Mesendoderm (in vitro differentiated cells): ENCODE measurements at regions not wholly inside any gene's neighbourhood (a gene's known extent, or its start where the extent isn't known, plus 50 kb on each side); places are given as distances from the start of the nearest gene placed in this dataset.

Experiments
- DNase-seq: peaks from one replicate; pipeline ENCODE4 v3.0.0; 2013
- H2AK5ac ChIP-seq: 2 replicates; pipeline ENCODE4 v1.6.1; 2013; ENCODE audit warnings: low read length, inconsistent platforms
- H2BK120ac ChIP-seq: 2 replicates; pipeline ENCODE4 v1.6.1; 2013; ENCODE audit warnings: low read depth, mild to moderate bottlenecking, low read length, moderate library complexity, mixed read lengths
- H2BK15ac ChIP-seq: replicated peaks from 2 replicates; pipeline ENCODE4 v1.6.1; 2013; ENCODE audit warnings: low read depth, mild to moderate bottlenecking, moderate library complexity
- H2BK5ac ChIP-seq: 2 replicates; pipeline ENCODE4 v1.6.1; 2013; ENCODE audit warnings: low read length, inconsistent platforms
- H3K18ac ChIP-seq: 2 replicates; pipeline ENCODE4 v1.6.1; 2013; ENCODE audit warnings: mild to moderate bottlenecking, low read length, mixed read lengths
- H3K23ac ChIP-seq: one replicate; pipeline ENCODE4 v1.6.1; 2013; ENCODE audit warnings: low read length
- H3K27ac ChIP-seq: 2 replicates; pipeline ENCODE4 v1.5.1; 2013; ENCODE audit warnings: low read depth, mild to moderate bottlenecking, inconsistent platforms, low read length, moderate library complexity
- H3K27me3 ChIP-seq: 2 replicates; pipeline ENCODE4 v1.6.1; 2013; ENCODE audit warnings: low read length, control low read depth, mild to moderate bottlenecking, inconsistent platforms; ENCODE audit not compliant: insufficient read depth, poor library complexity
- H3K36me3 ChIP-seq: 2 replicates; pipeline ENCODE4 v1.6.1; 2013; ENCODE audit warnings: low read length, inconsistent platforms; ENCODE audit not compliant: control insufficient read depth, insufficient read depth
- H3K4ac ChIP-seq: one replicate; pipeline ENCODE4 v1.6.1; 2013; ENCODE audit warnings: low read depth, mild to moderate bottlenecking, low read length, moderate library complexity
- H3K4me1 ChIP-seq: 2 replicates; pipeline ENCODE4 v1.6.1; 2013; ENCODE audit warnings: low read depth, low read length, inconsistent platforms; ENCODE audit not compliant: control insufficient read depth
- H3K4me2 ChIP-seq: 2 replicates; pipeline ENCODE4 v1.6.1; 2013; ENCODE audit warnings: low read length
- H3K4me3 ChIP-seq: 2 replicates; pipeline ENCODE4 v1.5.1; 2013; ENCODE audit warnings: mild to moderate bottlenecking, low read length
- H3K56ac ChIP-seq: one replicate; pipeline ENCODE4 v1.6.1; 2013; ENCODE audit warnings: low read length
- H3K79me1 ChIP-seq: 2 replicates; pipeline ENCODE4 v1.6.1; 2013; ENCODE audit warnings: low read length, inconsistent platforms
- H3K79me2 ChIP-seq: 2 replicates; pipeline ENCODE4 v1.6.1; 2013; ENCODE audit warnings: mild to moderate bottlenecking, low read length; ENCODE audit not compliant: control insufficient read depth, insufficient read depth
- H3K9ac ChIP-seq: 2 replicates; pipeline ENCODE4 v1.6.1; 2013; ENCODE audit warnings: low read length, inconsistent platforms
- H4K5ac ChIP-seq: one replicate; pipeline ENCODE4 v1.6.1; 2013; ENCODE audit warnings: low read length
- H4K8ac ChIP-seq: one replicate; pipeline ENCODE4 v1.6.1; 2013; ENCODE audit warnings: low read depth, mild to moderate bottlenecking, control low read depth, low read length, moderate library complexity
- WGBS: extraction: QIAGEN DNeasy Blood & Tissue Kit; methylation state at CpG from one replicate; pipeline ENCODE4 v1.1.7; 2013; ENCODE audit warnings: low lambda C conversion rate, missing lambda C conversion rate; ENCODE audit not compliant: insufficient coverage; ENCODE audit errors: extremely low coverage; 5-methylcytosine and 5-hydroxymethylcytosine counted together

DNA sequence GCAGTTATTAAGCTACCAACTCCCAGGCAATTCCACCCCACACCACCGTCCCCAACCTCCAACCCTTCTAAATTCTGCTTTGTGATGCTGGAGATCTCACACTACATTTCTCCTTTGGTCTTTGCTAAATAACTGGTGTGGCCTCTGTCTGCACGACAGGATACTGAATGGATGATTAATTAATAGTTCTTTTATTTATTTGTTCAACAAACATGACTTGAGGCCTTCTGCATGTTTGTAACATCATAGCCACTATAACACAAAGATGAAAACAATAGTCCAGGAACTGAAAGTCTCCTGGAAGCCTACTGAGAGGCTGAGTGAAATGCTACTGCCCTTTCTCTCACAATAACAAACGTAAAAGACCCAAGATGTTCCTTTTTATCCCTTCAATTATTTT lies 609.5 kb upstream of the UBE2E2 start:
- H4K5ac ChIP-seq: no peak overlapping the region
- no CpG with 5 or more reads among the region's 3 CpGs for WGBS
- no peak for DNase-seq
- no peak overlapping the region for H4K8ac ChIP-seq
- no peaks in the 10 kb centered on the region for H3K79me2 ChIP-seq
- no peak overlapping the region for H2BK15ac ChIP-seq
- no peaks in the 10 kb centered on the region for H3K36me3 ChIP-seq
- no peak overlapping the region for H3K4me3 ChIP-seq
- H2BK5ac ChIP-seq: no peak overlapping the region
- no peak overlapping the region for H3K4ac ChIP-seq
- H3K27ac ChIP-seq: no peak overlapping the region
- no peak overlapping the region for H2AK5ac ChIP-seq
- no peaks in the 10 kb centered on the region for H3K4me1 ChIP-seq
- no peak overlapping the region for H3K56ac ChIP-seq
- no peaks in the 10 kb centered on the region for H3K27me3 ChIP-seq
- H3K18ac ChIP-seq: no peak overlapping the region
- no peak overlapping the region for H3K4me2 ChIP-seq
- H3K23ac ChIP-seq: no peak overlapping the region
- no peak overlapping the region for H2BK120ac ChIP-seq
- H3K9ac ChIP-seq: no peak overlapping the region
- no peaks in the 10 kb centered on the region for H3K79me1 ChIP-seq

DNA sequence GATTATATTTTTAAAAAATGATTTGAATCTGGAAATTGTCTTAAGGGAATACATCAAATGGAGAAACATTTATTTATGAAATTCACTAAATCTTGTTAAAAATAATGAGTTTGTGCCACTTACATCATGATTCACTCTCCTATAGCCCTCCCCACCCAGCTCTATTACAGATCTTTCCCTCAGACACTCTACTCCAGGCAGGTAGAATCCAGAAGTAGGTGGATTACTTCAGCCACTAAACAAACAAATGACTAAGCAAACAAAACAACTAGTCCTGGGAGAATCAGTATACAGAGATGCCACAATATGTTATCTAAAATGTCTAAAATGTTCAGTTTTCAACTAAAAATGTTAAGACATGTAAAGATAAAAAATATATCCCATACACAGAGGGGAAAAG lies 608.1 kb upstream of the UBE2E2 start:
- no peaks in the 10 kb centered on the region for H3K27me3 ChIP-seq
- no peak overlapping the region for H3K4me3 ChIP-seq
- DNase-seq: no peak
- H3K4ac ChIP-seq: no peak overlapping the region
- H4K8ac ChIP-seq: no peak overlapping the region
- no peak overlapping the region for H2BK5ac ChIP-seq
- H2BK120ac ChIP-seq: no peak overlapping the region
- no peak overlapping the region for H3K56ac ChIP-seq
- H3K18ac ChIP-seq: no peak overlapping the region
- H3K4me1 ChIP-seq: no peaks in the 10 kb centered on the region
- H3K23ac ChIP-seq: no peak overlapping the region
- no peak overlapping the region for H4K5ac ChIP-seq
- no peak overlapping the region for H2AK5ac ChIP-seq
- H3K79me2 ChIP-seq: no peaks in the 10 kb centered on the region
- no peak overlapping the region for H3K27ac ChIP-seq
- no peak overlapping the region for H3K4me2 ChIP-seq
- no peak overlapping the region for H3K9ac ChIP-seq
- H2BK15ac ChIP-seq: no peak overlapping the region
- no peaks in the 10 kb centered on the region for H3K79me1 ChIP-seq
- no peaks in the 10 kb centered on the region for H3K36me3 ChIP-seq

DNA sequence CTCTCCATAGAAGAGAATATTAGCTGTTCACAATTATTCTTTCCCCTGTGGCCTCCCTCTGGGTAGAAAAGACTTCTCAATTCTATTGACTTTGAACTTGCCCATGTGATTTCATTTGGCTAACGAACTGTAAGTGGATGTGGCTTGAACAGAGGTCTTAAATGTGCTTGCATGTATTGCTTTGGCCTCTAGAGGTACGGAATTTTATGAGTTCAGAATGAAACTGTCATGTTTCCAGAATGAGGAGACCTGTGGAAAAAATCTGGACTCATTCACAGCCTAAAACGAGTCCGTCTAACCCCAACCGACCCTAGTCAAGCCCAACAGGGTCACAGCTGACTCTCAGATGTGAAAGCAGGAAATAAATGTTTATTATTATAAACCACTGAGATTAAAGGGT lies 596.7 kb upstream of the UBE2E2 start:
- Histone ChIP-seq H3K9ac (no peak overlapping the region), H3K27ac (no peak overlapping the region), H3K4me1 (no peaks in the 10 kb centered on the region), H3K4me2 (no peak overlapping the region), H3K18ac (no peak overlapping the region), H3K27me3 (no peaks in the 10 kb centered on the region), H2BK15ac (no peak overlapping the region), H2BK120ac (no peak overlapping the region), H2AK5ac (no peak overlapping the region), H3K79me1 (no peaks in the 10 kb centered on the region), H3K23ac (no peak overlapping the region), H3K4ac (no peak overlapping the region), H3K56ac (no peak overlapping the region), H3K4me3 (no peak overlapping the region), H3K79me2 (no peaks in the 10 kb centered on the region), H4K8ac (no peak overlapping the region), H4K5ac (no peak overlapping the region), H2BK5ac (no peak overlapping the region), H3K36me3 (no peaks in the 10 kb centered on the region)
- WGBS: no CpG with 5 or more reads among the region's 5 CpGs
- DNase-seq: no peak

DNA sequence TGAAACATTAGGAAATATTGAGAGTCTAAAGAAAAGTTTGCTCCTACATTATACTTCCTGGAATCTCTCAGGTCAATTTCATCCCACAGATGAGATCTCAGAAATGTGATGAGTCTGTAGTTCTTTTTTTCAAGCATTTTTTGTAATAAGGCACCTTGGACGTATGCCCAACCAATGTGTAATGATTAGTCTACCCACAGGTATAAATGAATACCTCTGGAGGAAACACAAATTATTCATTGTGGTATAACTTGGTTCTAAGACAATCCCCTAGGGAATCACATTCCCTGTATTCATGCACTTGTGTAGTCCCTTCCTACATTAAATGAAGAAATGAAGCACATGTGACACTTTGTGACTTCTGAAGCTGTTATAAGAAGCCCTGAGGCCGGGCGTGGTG lies 596.2 kb upstream of the UBE2E2 start:
- Histone ChIP-seq H3K23ac (no peak overlapping the region), H2AK5ac (no peak overlapping the region), H3K4me2 (no peak overlapping the region)

DNA sequence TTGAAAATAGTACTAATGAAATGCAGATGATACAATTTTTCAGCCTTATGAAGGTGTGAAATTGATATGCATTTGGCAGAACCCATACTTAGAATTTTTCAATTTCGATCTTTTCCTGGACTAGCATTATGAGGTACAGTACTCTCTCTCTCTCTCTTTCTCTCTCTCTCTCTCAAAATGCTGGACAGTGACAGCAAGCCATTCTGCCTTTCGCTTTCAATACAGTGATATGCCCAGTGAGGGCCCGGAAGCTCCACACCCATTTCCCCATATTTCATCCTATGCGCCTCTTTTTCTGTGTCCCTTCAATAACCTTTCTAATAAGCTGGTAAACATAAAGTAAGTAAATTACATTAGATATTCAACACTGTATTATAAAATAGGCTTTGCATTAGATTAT lies 595.0 kb upstream of the UBE2E2 start:
- H2BK120ac ChIP-seq: no peak overlapping the region
- H3K4me2 ChIP-seq: no peak overlapping the region
- H2BK5ac ChIP-seq: no peak overlapping the region
- no peak overlapping the region for H3K23ac ChIP-seq
- H4K5ac ChIP-seq: no peak overlapping the region
- no peak overlapping the region for H3K4me3 ChIP-seq
- DNase-seq: no peak
- H3K36me3 ChIP-seq: no peaks in the 10 kb centered on the region
- H3K9ac ChIP-seq: no peak overlapping the region
- H3K18ac ChIP-seq: no peak overlapping the region
- no peaks in the 10 kb centered on the region for H3K79me1 ChIP-seq
- H4K8ac ChIP-seq: no peak overlapping the region
- no peak overlapping the region for H2BK15ac ChIP-seq
- no peak overlapping the region for H2AK5ac ChIP-seq
- no CpG with 5 or more reads among the region's 4 CpGs for WGBS
- no peak overlapping the region for H3K4ac ChIP-seq
- H3K79me2 ChIP-seq: no peaks in the 10 kb centered on the region
- H3K4me1 ChIP-seq: no peaks in the 10 kb centered on the region
- no peak overlapping the region for H3K56ac ChIP-seq
- H3K27ac ChIP-seq: no peak overlapping the region
- no peaks in the 10 kb centered on the region for H3K27me3 ChIP-seq

More for the DNA sequence above, 596.2 kb upstream of the UBE2E2 start:
- Histone ChIP-seq H2BK15ac (no peak overlapping the region), H3K79me2 (no peaks in the 10 kb centered on the region), H4K5ac (no peak overlapping the region), H3K4ac (no peak overlapping the region), H3K4me3 (no peak overlapping the region), H3K79me1 (no peaks in the 10 kb centered on the region), H3K27me3 (no peaks in the 10 kb centered on the region), H2BK120ac (no peak overlapping the region), H4K8ac (no peak overlapping the region), H3K4me1 (no peaks in the 10 kb centered on the region), H3K27ac (no peak overlapping the region), H3K36me3 (no peaks in the 10 kb centered on the region), H3K9ac (no peak overlapping the region), H3K18ac (no peak overlapping the region), H2BK5ac (no peak overlapping the region), H3K56ac (no peak overlapping the region)
- DNase-seq: no peak
- WGBS: no CpG with 5 or more reads among the region's 3 CpGs

DNA sequence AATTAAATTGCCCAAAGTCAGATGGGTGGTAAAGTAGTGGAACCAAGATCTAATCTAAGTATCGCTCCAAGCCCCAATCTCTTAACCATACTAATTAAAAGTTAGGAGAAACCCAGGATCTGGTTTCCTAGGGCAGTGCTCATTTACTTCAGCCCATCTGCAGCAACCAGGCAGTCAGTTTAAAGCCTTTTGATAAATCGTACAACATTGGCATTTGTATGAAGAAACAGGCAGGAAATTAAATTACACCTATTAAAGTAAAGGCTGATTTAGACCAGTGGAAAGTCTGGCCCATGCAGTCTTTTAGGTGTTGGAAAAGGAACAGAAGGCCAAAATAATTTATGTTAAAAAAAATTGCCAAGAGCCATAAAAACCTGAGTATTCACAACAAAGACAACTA lies 594.4 kb upstream of the UBE2E2 start:
- Histone ChIP-seq H3K18ac (no peak overlapping the region), H3K4me1 (no peaks in the 10 kb centered on the region), H3K79me2 (no peaks in the 10 kb centered on the region), H3K56ac (no peak overlapping the region), H2AK5ac (no peak overlapping the region), H4K8ac (no peak overlapping the region), H3K79me1 (no peaks in the 10 kb centered on the region), H3K27me3 (no peaks in the 10 kb centered on the region), H2BK15ac (no peak overlapping the region), H3K4ac (no peak overlapping the region), H2BK5ac (no peak overlapping the region), H3K4me2 (no peak overlapping the region), H3K23ac (no peak overlapping the region), H2BK120ac (no peak overlapping the region), H4K5ac (no peak overlapping the region), H3K4me3 (no peak overlapping the region), H3K9ac (no peak overlapping the region), H3K27ac (no peak overlapping the region), H3K36me3 (no peaks in the 10 kb centered on the region)
- WGBS: no CpG with 5 or more reads among the region's 2 CpGs
- DNase-seq: no peak
